A673 (cell line): ENCODE measurements at regions not wholly inside any gene's neighbourhood (a gene's known extent, or its start where the extent isn't known, plus 50 kb on each side); places are given as distances from the start of the nearest gene placed in this dataset.

Experiments
- BruUV-seq: library from RNA; stranded (reverse); fragments of 400-500 nt; replicated peaks from 2 replicates; lab custom pipeline; 2021; lab: Mats Ljungman, UMichigan
- CTCF ChIA-PET: fragments of 300-600 bp; sonication (Branson Sonifier 250); formaldehyde crosslinking; loops from one replicate; lab custom pipeline; 2022; ENCODE audit warnings: antibody characterized with exemption; lab: Charles Lee
- POLR2A ChIA-PET: fragments of 300-600 bp; sonication (Branson Sonifier 250); formaldehyde crosslinking; loops from one replicate; lab custom pipeline; 2022; ENCODE audit warnings: antibody characterized with exemption; ENCODE audit not compliant: low non-redundant PET; lab: Charles Lee
- DNase-seq: peaks from one replicate; pipeline ENCODE4 v3.0.0-alpha.2; 2015; ENCODE audit warnings: low spot score
- H3K27ac ChIP-seq: fragments of 200-600 bp; sonication (generic); 2 replicates; pipeline ENCODE4 v1.5.1; 2016; ENCODE audit warnings: mixed run types, low read depth, mild to moderate bottlenecking, mixed read lengths, antibody characterized with exemption, low read length; ENCODE audit not compliant: poor library complexity, severe bottlenecking
- H3K27me3 ChIP-seq: fragments of 200-600 bp; sonication (generic); replicated peaks from 2 replicates; pipeline ENCODE4 v1.6.1; 2017; ENCODE audit warnings: mixed run types, low read depth, mild to moderate bottlenecking, mixed read lengths, antibody characterized with exemption, low read length; ENCODE audit not compliant: insufficient read depth, poor library complexity
- H3K36me3 ChIP-seq: fragments of 200-600 bp; sonication (generic); 2 replicates; pipeline ENCODE4 v1.6.1; 2016; ENCODE audit warnings: mixed run types, mild to moderate bottlenecking, mixed read lengths, antibody characterized with exemption, low read length; ENCODE audit not compliant: insufficient read depth, poor library complexity, severe bottlenecking
- H3K4me1 ChIP-seq: fragments of 200-600 bp; sonication (generic); 2 replicates; pipeline ENCODE4 v1.6.1; 2017; ENCODE audit warnings: mixed run types, mild to moderate bottlenecking, mixed read lengths, antibody characterized with exemption, low read length; ENCODE audit not compliant: insufficient read depth, poor library complexity, severe bottlenecking
- H3K4me3 ChIP-seq: fragments of 200-600 bp; sonication (generic); 2 replicates; pipeline ENCODE4 v1.5.1; 2016; ENCODE audit warnings: low read depth, mixed run types, mild to moderate bottlenecking, mixed read lengths, low read length; ENCODE audit not compliant: poor library complexity, severe bottlenecking
- H3K9me3 ChIP-seq: fragments of 200-600 bp; sonication (generic); 2 replicates; pipeline ENCODE4 v1.6.1; 2016; ENCODE audit warnings: mixed run types, low read depth, mild to moderate bottlenecking, mixed read lengths, antibody characterized with exemption, low read length; ENCODE audit not compliant: poor library complexity, severe bottlenecking
- EZH2 ChIP-seq: fragments of 200-600 bp; sonication (generic); IDR thresholded peaks from 2 replicates; pipeline ENCODE4 v1.6.1; 2017; ENCODE audit warnings: borderline replicate concordance, low read depth, mild to moderate bottlenecking, mixed read lengths, antibody characterized with exemption, low read length; ENCODE audit not compliant: poor library complexity, severe bottlenecking
- intact Hi-C: fragments of 100-400 bp; cut with micrococcal nuclease; formaldehyde crosslinking; loops from one replicate; pipeline ENCODE4 v1.10.0; 2022; ENCODE audit not compliant: unreplicated experiment
- TF ChIP-seq, protein P1 (sequence below): fragments of 300-800, 200-600 bp; sonication (generic); conservative IDR thresholded peaks from 2 replicates; pipeline ENCODE4 v1.5.1; 2017; ENCODE audit warnings: low read depth, mild to moderate bottlenecking, antibody characterized with exemption, low read length, moderate library complexity, mixed read lengths

DNA sequence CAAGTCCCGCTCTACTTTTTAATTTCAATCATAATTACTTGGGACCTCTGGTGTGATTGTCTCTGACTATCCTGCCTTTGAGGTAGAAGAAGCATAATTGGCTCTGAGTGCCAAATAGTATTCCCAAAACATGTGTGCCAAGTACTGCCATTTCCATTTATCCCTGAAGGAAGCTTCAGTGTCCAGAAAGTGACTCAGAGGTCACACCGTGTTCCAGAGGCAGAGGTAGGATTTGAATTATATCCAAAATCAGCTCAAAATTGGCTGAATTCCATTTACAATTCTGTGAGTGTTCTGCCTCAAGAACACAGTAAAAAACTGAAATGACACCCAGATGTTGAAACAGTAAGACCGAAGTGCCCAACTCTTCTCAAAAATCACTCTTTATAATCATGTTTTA lies 255.3 kb downstream of the RSL24D1 start:
- BruUV-seq = no TSS peak
- DNase-seq = no peak
- ChIA-PET POLR2A (no interaction called here), CTCF (no interaction called here)
- no peaks in the 10 kb centered on the region for H3K36me3 ChIP-seq
- intact Hi-C loops = no loop called here
- H3K27ac ChIP-seq = no peak overlapping the region
- H3K4me1 ChIP-seq = no peaks in the 10 kb centered on the region
- no peak for TF ChIP-seq EZH2
- TF ChIP-seq, protein P1, sequence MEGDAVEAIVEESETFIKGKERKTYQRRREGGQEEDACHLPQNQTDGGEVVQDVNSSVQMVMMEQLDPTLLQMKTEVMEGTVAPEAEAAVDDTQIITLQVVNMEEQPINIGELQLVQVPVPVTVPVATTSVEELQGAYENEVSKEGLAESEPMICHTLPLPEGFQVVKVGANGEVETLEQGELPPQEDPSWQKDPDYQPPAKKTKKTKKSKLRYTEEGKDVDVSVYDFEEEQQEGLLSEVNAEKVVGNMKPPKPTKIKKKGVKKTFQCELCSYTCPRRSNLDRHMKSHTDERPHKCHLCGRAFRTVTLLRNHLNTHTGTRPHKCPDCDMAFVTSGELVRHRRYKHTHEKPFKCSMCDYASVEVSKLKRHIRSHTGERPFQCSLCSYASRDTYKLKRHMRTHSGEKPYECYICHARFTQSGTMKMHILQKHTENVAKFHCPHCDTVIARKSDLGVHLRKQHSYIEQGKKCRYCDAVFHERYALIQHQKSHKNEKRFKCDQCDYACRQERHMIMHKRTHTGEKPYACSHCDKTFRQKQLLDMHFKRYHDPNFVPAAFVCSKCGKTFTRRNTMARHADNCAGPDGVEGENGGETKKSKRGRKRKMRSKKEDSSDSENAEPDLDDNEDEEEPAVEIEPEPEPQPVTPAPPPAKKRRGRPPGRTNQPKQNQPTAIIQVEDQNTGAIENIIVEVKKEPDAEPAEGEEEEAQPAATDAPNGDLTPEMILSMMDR = no peak
- no peak overlapping the region for H3K4me3 ChIP-seq
- no peaks in the 10 kb centered on the region for H3K27me3 ChIP-seq
- peaks cover 7% of the 10 kb centered on the region for H3K9me3 ChIP-seq

DNA sequence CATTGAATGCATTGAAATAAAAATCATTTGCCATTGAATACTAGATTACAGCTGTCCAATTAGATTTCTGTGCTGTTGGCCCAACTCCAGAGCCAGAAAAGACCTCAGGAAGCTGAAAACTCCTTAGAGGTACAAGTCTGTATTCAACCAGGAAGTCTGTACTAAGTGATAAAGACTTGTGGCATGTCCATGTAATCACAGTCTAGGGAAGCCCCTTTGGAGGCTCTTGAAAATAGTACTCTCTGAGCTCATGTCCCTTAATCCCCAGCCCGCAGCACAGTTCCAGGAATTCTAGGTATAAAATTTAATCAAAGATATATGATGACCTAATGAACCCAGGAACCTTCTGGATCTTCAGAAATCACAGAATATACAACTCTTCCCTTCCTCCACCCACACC lies 279.4 kb downstream of the RSL24D1 start:
- intact Hi-C loops = no loop called here
- TF ChIP-seq EZH2 = no peak
- TF ChIP-seq, protein P1 = no peak
- POLR2A ChIA-PET = no interaction called here

DNA sequence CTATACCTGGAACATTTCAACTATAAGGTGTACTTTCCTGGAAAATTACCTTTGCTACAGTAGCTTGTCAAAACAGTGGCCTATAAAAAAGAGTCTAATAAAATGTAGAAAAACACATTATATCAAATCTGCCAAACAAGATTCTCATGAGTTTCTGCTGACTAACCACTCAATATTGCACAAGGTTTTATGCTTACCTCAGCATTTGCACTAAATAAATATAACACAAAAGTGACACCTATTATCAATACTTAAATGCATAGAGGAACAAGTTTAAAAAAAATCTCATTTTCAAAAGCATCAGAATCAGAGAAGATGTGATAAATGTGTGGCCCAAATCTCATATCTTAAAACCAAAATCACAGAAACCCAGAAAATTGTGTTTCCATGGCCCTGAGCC lies 281.4 kb downstream of the RSL24D1 start:
- H3K9me3 ChIP-seq = peaks cover 9% of the 10 kb centered on the region
- H3K36me3 ChIP-seq = no peaks in the 10 kb centered on the region
- H3K27me3 ChIP-seq = no peaks in the 10 kb centered on the region
- POLR2A ChIA-PET = no interaction called here
- no TSS peak for BruUV-seq
- CTCF ChIA-PET = no interaction called here
- no peak for DNase-seq
- intact Hi-C loops = no loop called here
- TF ChIP-seq, protein P1 = no peak
- no peak for TF ChIP-seq EZH2
- H3K4me1 ChIP-seq = no peaks in the 10 kb centered on the region
- no peak overlapping the region for H3K27ac ChIP-seq
- no peak overlapping the region for H3K4me3 ChIP-seq

More for the DNA sequence above, 279.4 kb downstream of the RSL24D1 start:
- Histone ChIP-seq H3K4me3 (no peak overlapping the region), H3K36me3 (no peaks in the 10 kb centered on the region), H3K4me1 (no peaks in the 10 kb centered on the region), H3K9me3 (peaks cover 9% of the 10 kb centered on the region), H3K27ac (no peak overlapping the region), H3K27me3 (no peaks in the 10 kb centered on the region)
- no TSS peak for BruUV-seq
- CTCF ChIA-PET = no interaction called here
- no peak for DNase-seq
